Activated CD4-positive, alpha-beta T cell treated with anti-CD3 and anti-CD28 coated beads for 4 hours (primary cell): ENCODE measurements at regions not wholly inside any gene's neighbourhood (a gene's known extent, or its start where the extent isn't known, plus 50 kb on each side); places are given as distances from the start of the nearest gene placed in this dataset.
"Not testable (repeated sequence)": the region's sequence is repeated elsewhere in the genome, so short reads cannot be mapped to it uniquely, and the experiment has no call there.

Source experiments
- DNase-seq, 2 donors: peaks; one replicate each; pipeline ENCODE4 v3.0.0-alpha.2; 2020

GRCh38 chr5:96483878-96484277 lies 50.8 kb upstream of the PCSK1 start:
- DNase-seq = no peak

GRCh38 chr5:96487859-96488258 lies 54.8 kb upstream of the PCSK1 start:
- no peak for DNase-seq

GRCh38 chr5:96489532-96489931 lies 56.5 kb upstream of the PCSK1 start:
- DNase-seq = no peak

- no peak for DNase-seq
Measured at GRCh38 chr5:96492459-96493047, 59.5 kb upstream of the PCSK1 start.

GRCh38 chr5:96493219-96493790 lies 60.3 kb upstream of the PCSK1 start:
- no peak for DNase-seq

- not testable (repeated sequence) for DNase-seq
Measured at GRCh38 chr5:96495412-96495811, 62.4 kb upstream of the PCSK1 start.

- DNase-seq = not testable (repeated sequence)
Measured at GRCh38 chr5:96497027-96497426, 64.0 kb upstream of the PCSK1 start.

- DNase-seq = no peak
Measured at GRCh38 chr5:96499753-96500345, 66.8 kb upstream of the PCSK1 start.

GRCh38 chr5:96501991-96502646 lies 69.1 kb upstream of the PCSK1 start:
- no peak for DNase-seq

- no peak for DNase-seq
Measured at GRCh38 chr5:96503501-96504236, 70.6 kb upstream of the PCSK1 start.

GRCh38 chr5:96506376-96506775 lies 73.3 kb upstream of the PCSK1 start:
- no peak for DNase-seq

GRCh38 chr5:96506866-96507527 lies 73.9 kb upstream of the PCSK1 start:
- DNase-seq = no peak

- DNase-seq = no peak
Measured at GRCh38 chr5:96509316-96509715, 76.3 kb upstream of the PCSK1 start.

- DNase-seq = no peak
Measured at GRCh38 chr5:96509721-96510350, 76.8 kb upstream of the PCSK1 start.

- no peak for DNase-seq
Measured at GRCh38 chr5:96516631-96517071, 83.6 kb upstream of the PCSK1 start.

- DNase-seq = no peak
Measured at GRCh38 chr5:96517295-96517694, 84.2 kb upstream of the PCSK1 start.

GRCh38 chr5:96520345-96520744 lies 87.3 kb upstream of the PCSK1 start:
- DNase-seq = no peak

GRCh38 chr5:96522635-96523355 lies 89.7 kb upstream of the PCSK1 start:
- no peak for DNase-seq

GRCh38 chr5:96527768-96528661 lies 95.0 kb upstream of the PCSK1 start:
- no peak for DNase-seq

GRCh38 chr5:96528826-96529474 lies 95.9 kb upstream of the PCSK1 start:
- DNase-seq = no peak
